ENCODE measurements at regions not wholly inside any gene's neighbourhood (a gene's known extent, or its start where the extent isn't known, plus 50 kb on each side); places are given as distances from the start of the nearest gene placed in this dataset.

DNA sequence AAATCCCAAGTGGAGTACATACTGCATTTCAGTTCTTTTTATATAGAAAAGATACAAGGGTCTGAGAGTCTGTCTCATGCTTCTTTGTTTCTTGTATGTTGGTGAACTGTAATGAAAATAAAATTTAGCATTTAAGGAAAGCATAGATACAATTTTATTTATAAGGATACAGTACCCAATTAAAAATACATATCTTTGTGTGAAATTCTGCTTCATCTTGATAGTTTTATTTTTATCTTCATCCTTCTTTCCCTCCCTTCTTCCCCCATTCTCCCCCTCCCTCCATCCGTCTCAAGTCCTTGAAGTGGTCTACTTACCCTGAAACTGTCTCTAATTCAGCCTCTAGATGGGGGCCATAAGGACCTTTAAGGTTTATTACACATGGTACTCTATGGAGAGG lies 359.8 kb downstream of the CDH7 start:
- H3K4me1 ChIP-seq = no peaks in the 10 kb centered on the region
- no peak overlapping the region for H3K4me3 ChIP-seq
- DNase-seq (ENCODE audit: low spot score in 2 of 2) = no peak
- H3K36me3 ChIP-seq = no peaks in the 10 kb centered on the region
- no peak overlapping the region for H3K27ac ChIP-seq
- intact Hi-C loops (cut with DNase I; ENCODE audit: low total_unique reads) = no loop called here
- no peaks in the 10 kb centered on the region for H3K27me3 ChIP-seq
- TF ChIP-seq, protein P1, sequence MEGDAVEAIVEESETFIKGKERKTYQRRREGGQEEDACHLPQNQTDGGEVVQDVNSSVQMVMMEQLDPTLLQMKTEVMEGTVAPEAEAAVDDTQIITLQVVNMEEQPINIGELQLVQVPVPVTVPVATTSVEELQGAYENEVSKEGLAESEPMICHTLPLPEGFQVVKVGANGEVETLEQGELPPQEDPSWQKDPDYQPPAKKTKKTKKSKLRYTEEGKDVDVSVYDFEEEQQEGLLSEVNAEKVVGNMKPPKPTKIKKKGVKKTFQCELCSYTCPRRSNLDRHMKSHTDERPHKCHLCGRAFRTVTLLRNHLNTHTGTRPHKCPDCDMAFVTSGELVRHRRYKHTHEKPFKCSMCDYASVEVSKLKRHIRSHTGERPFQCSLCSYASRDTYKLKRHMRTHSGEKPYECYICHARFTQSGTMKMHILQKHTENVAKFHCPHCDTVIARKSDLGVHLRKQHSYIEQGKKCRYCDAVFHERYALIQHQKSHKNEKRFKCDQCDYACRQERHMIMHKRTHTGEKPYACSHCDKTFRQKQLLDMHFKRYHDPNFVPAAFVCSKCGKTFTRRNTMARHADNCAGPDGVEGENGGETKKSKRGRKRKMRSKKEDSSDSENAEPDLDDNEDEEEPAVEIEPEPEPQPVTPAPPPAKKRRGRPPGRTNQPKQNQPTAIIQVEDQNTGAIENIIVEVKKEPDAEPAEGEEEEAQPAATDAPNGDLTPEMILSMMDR (IDR thresholded peaks at IDR 0.05) = no peak
- TF ChIP-seq POLR2A (IDR thresholded peaks at IDR 0.05) = no peak
- no peak for TF ChIP-seq POLR2AphosphoS5 (IDR thresholded peaks at IDR 0.05)
- H3K9me3 ChIP-seq = no peaks in the 10 kb centered on the region

DNA sequence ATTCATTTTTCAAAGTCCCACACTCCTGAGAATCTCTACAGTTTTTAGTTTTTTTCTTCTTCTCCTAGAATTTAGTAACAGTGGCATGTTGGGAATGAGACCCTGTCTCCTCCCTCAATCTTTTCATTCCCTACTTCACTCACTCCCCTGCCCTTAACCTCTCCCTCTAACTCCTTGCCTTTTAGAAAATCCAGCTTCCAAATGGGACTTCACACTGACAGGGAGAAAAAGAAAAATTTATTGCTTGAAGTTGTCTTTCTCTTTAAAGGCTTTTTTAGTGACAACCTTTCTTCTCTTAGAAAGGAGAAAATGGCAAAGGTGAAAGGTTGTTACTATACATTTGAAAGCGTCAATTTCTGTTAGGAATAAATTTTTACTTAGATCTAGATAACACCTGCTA lies 359.2 kb downstream of the CDH7 start:
- intact Hi-C loops (cut with DNase I; ENCODE audit: low total_unique reads) = no loop called here
- no peaks in the 10 kb centered on the region for H3K4me1 ChIP-seq
- H3K36me3 ChIP-seq = no peaks in the 10 kb centered on the region
- no peaks in the 10 kb centered on the region for H3K9me3 ChIP-seq
- no peak for DNase-seq (ENCODE audit: low spot score in 2 of 2)
- TF ChIP-seq, protein P1 (IDR thresholded peaks at IDR 0.05) = no peak
- TF ChIP-seq POLR2A (IDR thresholded peaks at IDR 0.05) (no peak), POLR2AphosphoS5 (IDR thresholded peaks at IDR 0.05) (no peak)
- H3K27ac ChIP-seq = no peak overlapping the region
- no peaks in the 10 kb centered on the region for H3K27me3 ChIP-seq
- H3K4me3 ChIP-seq = no peak overlapping the region

- intact Hi-C loops (cut with DNase I; ENCODE audit: low total_unique reads) = no loop called here
- no peak for DNase-seq (ENCODE audit: low spot score in 2 of 2)
- no peak overlapping the region for H3K4me3 ChIP-seq
- H3K4me1 ChIP-seq = no peaks in the 10 kb centered on the region
- no peaks in the 10 kb centered on the region for H3K36me3 ChIP-seq
- no peaks in the 10 kb centered on the region for H3K27me3 ChIP-seq
- no peaks in the 10 kb centered on the region for H3K9me3 ChIP-seq
- no peak overlapping the region for H3K27ac ChIP-seq
- no peak for TF ChIP-seq POLR2AphosphoS5 (IDR thresholded peaks at IDR 0.05)
- TF ChIP-seq POLR2A (IDR thresholded peaks at IDR 0.05) = no peak
- TF ChIP-seq, protein P1 (IDR thresholded peaks at IDR 0.05) = no peak
These were observed 356.7 kb downstream of the CDH7 start for GRCh38 chr18:66107546-66107945.

DNA sequence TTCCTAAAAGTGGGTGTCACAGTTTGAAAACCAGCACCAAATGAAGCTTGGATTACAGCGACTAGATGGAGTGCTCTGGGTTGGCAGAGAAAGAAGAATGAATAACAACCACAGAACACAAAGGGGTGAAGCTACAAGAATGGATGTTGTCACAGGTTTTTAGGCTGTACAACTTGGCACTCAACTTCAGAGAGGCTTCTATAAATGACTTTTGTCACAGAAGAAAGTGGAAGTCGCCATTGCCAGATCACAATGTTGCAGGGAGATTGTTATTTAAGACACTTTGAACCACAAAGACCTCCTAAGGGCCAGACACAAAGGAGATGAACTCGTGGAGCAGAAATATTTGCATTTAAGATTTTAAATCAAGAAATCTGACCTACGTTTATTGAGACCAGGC lies 354.2 kb downstream of the CDH7 start:
- H3K4me3 ChIP-seq = no peak overlapping the region
- H3K27me3 ChIP-seq = no peaks in the 10 kb centered on the region
- no peaks in the 10 kb centered on the region for H3K4me1 ChIP-seq
- H3K9me3 ChIP-seq = no peaks in the 10 kb centered on the region
- no peak overlapping the region for H3K27ac ChIP-seq
- no peak for DNase-seq (ENCODE audit: low spot score in 2 of 2)
- no peak for TF ChIP-seq POLR2AphosphoS5 (IDR thresholded peaks at IDR 0.05)
- intact Hi-C loops (cut with DNase I; ENCODE audit: low total_unique reads) = no loop called here
- no peaks in the 10 kb centered on the region for H3K36me3 ChIP-seq

- no peak for DNase-seq (ENCODE audit: low spot score in 2 of 2)
- Histone ChIP-seq H3K36me3 (no peaks in the 10 kb centered on the region), H3K27me3 (no peaks in the 10 kb centered on the region), H3K9me3 (no peaks in the 10 kb centered on the region), H3K27ac (no peak overlapping the region), H3K4me1 (no peaks in the 10 kb centered on the region), H3K4me3 (no peak overlapping the region)
- TF ChIP-seq POLR2AphosphoS5 (IDR thresholded peaks at IDR 0.05) = no peak
- TF ChIP-seq, protein P1 (IDR thresholded peaks at IDR 0.05) = no peak
- TF ChIP-seq POLR2A (IDR thresholded peaks at IDR 0.05) = no peak
- intact Hi-C loops (cut with DNase I; ENCODE audit: low total_unique reads) = no loop called here
These were observed 352.7 kb downstream of the CDH7 start for GRCh38 chr18:66103550-66103949.

DNA sequence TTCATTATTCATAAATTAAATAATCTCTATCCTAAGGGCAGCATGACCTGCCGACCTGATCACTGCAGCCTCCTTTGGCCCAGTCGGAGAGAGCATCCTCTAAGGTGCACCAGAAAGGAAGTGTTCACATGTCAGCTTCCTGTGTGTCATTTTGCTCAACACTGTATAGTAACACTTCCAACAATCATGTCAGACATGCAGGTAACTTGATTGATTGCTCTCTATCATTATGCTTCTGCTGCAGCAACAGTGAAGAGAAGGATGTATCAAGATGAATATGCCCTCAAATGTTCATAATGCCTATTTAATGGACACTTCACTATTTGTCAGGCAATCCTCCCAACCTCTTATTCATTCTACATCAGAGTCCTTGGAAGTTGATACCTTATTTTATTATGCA lies 332.3 kb downstream of the CDH7 start:
- Histone ChIP-seq H3K4me3 (no peak overlapping the region), H3K27me3 (no peaks in the 10 kb centered on the region), H3K27ac (no peak overlapping the region), H3K36me3 (no peaks in the 10 kb centered on the region), H3K4me1 (no peaks in the 10 kb centered on the region), H3K9me3 (no peaks in the 10 kb centered on the region)
- intact Hi-C loops (cut with DNase I; ENCODE audit: low total_unique reads) = no loop called here
- DNase-seq (ENCODE audit: low spot score in 2 of 2) = no peak
- TF ChIP-seq, protein P1 (IDR thresholded peaks at IDR 0.05) = no peak
- TF ChIP-seq POLR2A (IDR thresholded peaks at IDR 0.05) (no peak), POLR2AphosphoS5 (IDR thresholded peaks at IDR 0.05) (no peak)

Data from breast epithelium (tissue), 4 donors.